ENCODE measurements at regions not wholly inside any gene's neighbourhood (a gene's known extent, or its start where the extent isn't known, plus 50 kb on each side); places are given as distances from the start of the nearest gene placed in this dataset.

DNA sequence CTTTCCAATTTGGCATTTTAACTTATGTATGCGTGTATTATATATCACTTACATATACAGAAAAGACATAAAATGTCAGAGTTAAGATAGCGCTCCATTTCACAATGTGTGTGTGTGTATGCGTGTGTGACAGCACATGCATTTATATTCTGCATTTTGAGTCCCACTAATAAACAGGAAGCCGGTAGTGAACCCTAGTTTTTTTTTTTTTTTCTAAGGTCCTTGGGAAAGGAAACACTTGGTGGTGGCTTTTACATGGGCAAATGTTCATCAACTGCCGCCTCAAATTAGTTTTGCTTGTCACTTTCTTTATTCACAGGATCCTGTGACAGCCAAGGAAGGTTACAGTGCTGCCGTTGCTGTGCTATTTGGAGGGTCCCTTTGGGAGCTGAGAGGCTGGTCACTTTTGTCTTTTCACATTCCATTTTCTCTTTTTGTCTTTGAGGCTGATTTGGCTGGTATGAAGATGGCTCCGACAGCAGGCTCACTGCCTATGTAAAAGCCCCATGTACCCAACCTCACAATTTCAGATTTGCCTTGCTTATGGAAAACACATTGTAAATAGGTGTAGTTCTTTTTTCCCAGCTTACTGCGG is 298.9 kb downstream of the CSNK1G3 start:
- Histone ChIP-seq H3K56ac (ENCODE audit: insufficient read length, low read depth, low read length) (no peak overlapping the region), H3K27ac (ENCODE audit: insufficient read length, low read depth, low read length) (no peak overlapping the region), H2BK20ac (ENCODE audit: low read depth, low read length, poor library complexity, severe bottlenecking) (no peak overlapping the region), H3K18ac (ENCODE audit: insufficient read length, low read depth, low read length) (no peak overlapping the region), H3K4me2 (ENCODE audit: insufficient read depth, insufficient read length, low read length) (no peak overlapping the region), H2BK15ac (ENCODE audit: low read depth, low read length) (no peak overlapping the region), H3K4me1 (ENCODE audit: insufficient read depth, low read length) (peaks cover 22% of the 10 kb centered on the region; the same call in 1 of the 2 replicates), H3K23me2 (ENCODE audit: insufficient read length, low read depth, low read length, poor library complexity, severe bottlenecking) (no peaks in the 10 kb centered on the region), H3K27me3 (ENCODE audit: insufficient read depth, low read length) (no peaks in the 10 kb centered on the region), H4K91ac (ENCODE audit: insufficient read length, low read depth, low read length) (no peak overlapping the region), H4K5ac (ENCODE audit: insufficient read length, low read depth, low read length) (no peak overlapping the region), H2BK5ac (ENCODE audit: insufficient read length, low read length) (no peak overlapping the region), H4K20me1 (ENCODE audit: control insufficient read depth, insufficient read depth, insufficient read length) (no peaks in the 10 kb centered on the region), H3K23ac (ENCODE audit: insufficient read length, low read depth, low read length) (no peak overlapping the region), H3K14ac (ENCODE audit: insufficient read depth, low read length) (no peak overlapping the region), H3K9me3 (ENCODE audit: control insufficient read depth, low read depth, low read length) (no peaks in the 10 kb centered on the region), H2AK5ac (ENCODE audit: insufficient read length, low read length) (no peak overlapping the region), H3K79me1 (ENCODE audit: insufficient read depth, low read depth, low read length, poor library complexity, severe bottlenecking) (no peaks in the 10 kb centered on the region), H3K4ac (ENCODE audit: low read depth, low read length) (no peak overlapping the region), H2AFZ (ENCODE audit: low read length) (no peak overlapping the region), H3T11ph (ENCODE audit: low read length) (no peak overlapping the region), H2BK12ac (ENCODE audit: insufficient read length, low read depth, low read length) (no peak overlapping the region), H4K8ac (replicated peaks; ENCODE audit: insufficient read length, low read depth, low read length) (no peak overlapping the region), H2BK120ac (ENCODE audit: low read depth, low read length, poor library complexity, severe bottlenecking) (no peak overlapping the region), H3K9ac (ENCODE audit: extremely low read depth, insufficient read length, low read length) (no peak overlapping the region), H3K79me2 (ENCODE audit: insufficient read depth, low read length) (no peaks in the 10 kb centered on the region)
- H3K9me3 Mint-ChIP-seq, result no peaks in the 10 kb centered on the region
- H3K27ac Mint-ChIP-seq, result no peak overlapping the region
- no peak overlapping the region for H3K4me3 Mint-ChIP-seq
- H3K4me1 Mint-ChIP-seq, result peaks cover 82 to 87% of the 10 kb centered on the region in 2 experiments
- TF ChIP-seq, protein P1, sequence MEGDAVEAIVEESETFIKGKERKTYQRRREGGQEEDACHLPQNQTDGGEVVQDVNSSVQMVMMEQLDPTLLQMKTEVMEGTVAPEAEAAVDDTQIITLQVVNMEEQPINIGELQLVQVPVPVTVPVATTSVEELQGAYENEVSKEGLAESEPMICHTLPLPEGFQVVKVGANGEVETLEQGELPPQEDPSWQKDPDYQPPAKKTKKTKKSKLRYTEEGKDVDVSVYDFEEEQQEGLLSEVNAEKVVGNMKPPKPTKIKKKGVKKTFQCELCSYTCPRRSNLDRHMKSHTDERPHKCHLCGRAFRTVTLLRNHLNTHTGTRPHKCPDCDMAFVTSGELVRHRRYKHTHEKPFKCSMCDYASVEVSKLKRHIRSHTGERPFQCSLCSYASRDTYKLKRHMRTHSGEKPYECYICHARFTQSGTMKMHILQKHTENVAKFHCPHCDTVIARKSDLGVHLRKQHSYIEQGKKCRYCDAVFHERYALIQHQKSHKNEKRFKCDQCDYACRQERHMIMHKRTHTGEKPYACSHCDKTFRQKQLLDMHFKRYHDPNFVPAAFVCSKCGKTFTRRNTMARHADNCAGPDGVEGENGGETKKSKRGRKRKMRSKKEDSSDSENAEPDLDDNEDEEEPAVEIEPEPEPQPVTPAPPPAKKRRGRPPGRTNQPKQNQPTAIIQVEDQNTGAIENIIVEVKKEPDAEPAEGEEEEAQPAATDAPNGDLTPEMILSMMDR (conservative IDR thresholded peaks at IDR 0.05), result no peak
- WGBS (ENCODE audit: extremely low coverage, insufficient read length, low lambda C conversion rate), result no CpG with 5 or more reads among the region's 8 CpGs
- no peaks in the 10 kb centered on the region for H3K27me3 Mint-ChIP-seq (ENCODE audit: low read depth)
- no peak for DNase-seq
- H3K36me3 Mint-ChIP-seq (ENCODE audit: insufficient read depth in 1 of 3, low read depth in 3 of 3), result no peaks in the 10 kb centered on the region
